ENCODE measurements at regions not wholly inside any gene's neighbourhood (a gene's known extent, or its start where the extent isn't known, plus 50 kb on each side); places are given as distances from the start of the nearest gene placed in this dataset.
A peak's percentile ranks its signal among the peaks of the same experiment; 100 is the strongest.

- Histone ChIP-seq H3K4me3 (ENCODE audit: low read depth, low read length) (no peak overlapping the region), H3K9me3 (ENCODE audit: control insufficient read depth, insufficient read depth, low read length) (no peaks in the 10 kb centered on the region), H3K27ac (ENCODE audit: low read depth, low read length) (no peak overlapping the region), H3K27me3 (ENCODE audit: control insufficient read depth, insufficient read depth, low read length) (no peaks in the 10 kb centered on the region)
- CTCF ChIA-PET, result no interaction called here
- POLR2A ChIA-PET, result no interaction called here
- no peak for DNase-seq (ENCODE audit: low read depth, low spot score)
- TF ChIP-seq, protein P1, sequence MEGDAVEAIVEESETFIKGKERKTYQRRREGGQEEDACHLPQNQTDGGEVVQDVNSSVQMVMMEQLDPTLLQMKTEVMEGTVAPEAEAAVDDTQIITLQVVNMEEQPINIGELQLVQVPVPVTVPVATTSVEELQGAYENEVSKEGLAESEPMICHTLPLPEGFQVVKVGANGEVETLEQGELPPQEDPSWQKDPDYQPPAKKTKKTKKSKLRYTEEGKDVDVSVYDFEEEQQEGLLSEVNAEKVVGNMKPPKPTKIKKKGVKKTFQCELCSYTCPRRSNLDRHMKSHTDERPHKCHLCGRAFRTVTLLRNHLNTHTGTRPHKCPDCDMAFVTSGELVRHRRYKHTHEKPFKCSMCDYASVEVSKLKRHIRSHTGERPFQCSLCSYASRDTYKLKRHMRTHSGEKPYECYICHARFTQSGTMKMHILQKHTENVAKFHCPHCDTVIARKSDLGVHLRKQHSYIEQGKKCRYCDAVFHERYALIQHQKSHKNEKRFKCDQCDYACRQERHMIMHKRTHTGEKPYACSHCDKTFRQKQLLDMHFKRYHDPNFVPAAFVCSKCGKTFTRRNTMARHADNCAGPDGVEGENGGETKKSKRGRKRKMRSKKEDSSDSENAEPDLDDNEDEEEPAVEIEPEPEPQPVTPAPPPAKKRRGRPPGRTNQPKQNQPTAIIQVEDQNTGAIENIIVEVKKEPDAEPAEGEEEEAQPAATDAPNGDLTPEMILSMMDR (IDR thresholded peaks at IDR 0.05; ENCODE audit: low read depth, low read length), result no peak
These were observed 142.0 kb upstream of the NAMPT start for GRCh38 chr7:106426803-106427202.

- TF ChIP-seq, protein P1 (IDR thresholded peaks at IDR 0.05; ENCODE audit: low read depth, low read length), result no peak
- Histone ChIP-seq H3K27ac (ENCODE audit: low read depth, low read length) (peak overlapping the region; percentile 98), H3K9me3 (ENCODE audit: control insufficient read depth, insufficient read depth, low read length) (no peaks in the 10 kb centered on the region), H3K27me3 (ENCODE audit: control insufficient read depth, insufficient read depth, low read length) (no peaks in the 10 kb centered on the region), H3K4me3 (ENCODE audit: low read depth, low read length) (peak overlapping the region; percentile 32)
- ChIA-PET CTCF (interaction anchor here (1.0 to 1.4 kb wide), 3 partner anchors 23 to 248 kb away, joined by 3 to 6 read pairs (median 3); no protein-coding TSS in a partner anchor), POLR2A (interaction anchor here (1.0 to 1.7 kb wide), 4 partner anchors 10 to 248 kb away, joined by 3 to 7 read pairs (median 4); partner anchors contain the start of gene NAMPT)
- DNase-seq (ENCODE audit: low read depth, low spot score), result peak; percentile 98
These were observed 140.4 kb upstream of the NAMPT start for GRCh38 chr7:106425017-106425719.

- Histone ChIP-seq H3K4me3 (ENCODE audit: low read depth, low read length) (no peak overlapping the region), H3K9me3 (ENCODE audit: control insufficient read depth, insufficient read depth, low read length) (no peaks in the 10 kb centered on the region), H3K27me3 (ENCODE audit: control insufficient read depth, insufficient read depth, low read length) (no peaks in the 10 kb centered on the region), H3K27ac (ENCODE audit: low read depth, low read length) (peak overlapping the region; percentile 85)
- ChIA-PET POLR2A (interaction anchor here (0.7 to 1.7 kb wide), 5 partner anchors 9 to 248 kb away, joined by 3 to 7 read pairs (median 4); partner anchors contain the start of gene NAMPT), CTCF (interaction anchor here (1.0 to 1.2 kb wide), 2 partner anchors 24 to 38 kb away, joined by 3 read pairs; no protein-coding TSS in a partner anchor)
- DNase-seq (ENCODE audit: low read depth, low spot score), result no peak
- TF ChIP-seq, protein P1 (IDR thresholded peaks at IDR 0.05; ENCODE audit: low read depth, low read length), result no peak
These were observed 139.8 kb upstream of the NAMPT start for GRCh38 chr7:106424476-106425016.

- ChIA-PET POLR2A (interaction anchor here (0.7 to 1.7 kb wide), 3 partner anchors 61 to 247 kb away, joined by 3 to 4 read pairs (median 3); no protein-coding TSS in a partner anchor), CTCF (no interaction called here)
- Histone ChIP-seq H3K4me3 (ENCODE audit: low read depth, low read length) (no peak overlapping the region), H3K27ac (ENCODE audit: low read depth, low read length) (peak overlapping the region; percentile 85), H3K27me3 (ENCODE audit: control insufficient read depth, insufficient read depth, low read length) (no peaks in the 10 kb centered on the region), H3K9me3 (ENCODE audit: control insufficient read depth, insufficient read depth, low read length) (no peaks in the 10 kb centered on the region)
- no peak for DNase-seq (ENCODE audit: low read depth, low spot score)
- TF ChIP-seq, protein P1 (IDR thresholded peaks at IDR 0.05; ENCODE audit: low read depth, low read length), result no peak
These were observed 139.2 kb upstream of the NAMPT start for GRCh38 chr7:106423821-106424475.

Data from AG04450 (cell line).